Stimulated activated memory B cell treated with anti-CD40 and anti-IgM and Interleukin-4, amounts not matched to agents 10 μg/mL and 1 μg/mL and 100 μg/mL, for 72 hours (primary cell): ENCODE measurements at regions not wholly inside any gene's neighbourhood (a gene's known extent, or its start where the extent isn't known, plus 50 kb on each side); places are given as distances from the start of the nearest gene placed in this dataset.

Experiments
- ATAC-seq: fragments of 150-1000 bp; cut with Tn5 transposase; 2 replicates; pipeline ENCODE4 v1.10.0; 2021
- H3K27ac Mint-ChIP-seq: one replicate; pipeline ENCODE4 v1.8.0; 2022; ENCODE audit warnings: mild to moderate bottlenecking, mixed read lengths
- H3K27me3 Mint-ChIP-seq: one replicate; pipeline ENCODE4 v1.8.0; 2022; ENCODE audit warnings: mixed read lengths
- H3K36me3 Mint-ChIP-seq: one replicate; pipeline ENCODE4 v1.8.0; 2022; ENCODE audit warnings: mixed read lengths
- H3K4me1 Mint-ChIP-seq: one replicate; pipeline ENCODE4 v1.8.0; 2022; ENCODE audit warnings: mixed read lengths
- H3K4me3 Mint-ChIP-seq: one replicate; pipeline ENCODE4 v1.8.0; 2022; ENCODE audit warnings: mild to moderate bottlenecking, moderate library complexity, mixed read lengths
- H3K9me3 Mint-ChIP-seq: one replicate; pipeline ENCODE4 v1.8.0; 2022; ENCODE audit warnings: mixed read lengths

DNA sequence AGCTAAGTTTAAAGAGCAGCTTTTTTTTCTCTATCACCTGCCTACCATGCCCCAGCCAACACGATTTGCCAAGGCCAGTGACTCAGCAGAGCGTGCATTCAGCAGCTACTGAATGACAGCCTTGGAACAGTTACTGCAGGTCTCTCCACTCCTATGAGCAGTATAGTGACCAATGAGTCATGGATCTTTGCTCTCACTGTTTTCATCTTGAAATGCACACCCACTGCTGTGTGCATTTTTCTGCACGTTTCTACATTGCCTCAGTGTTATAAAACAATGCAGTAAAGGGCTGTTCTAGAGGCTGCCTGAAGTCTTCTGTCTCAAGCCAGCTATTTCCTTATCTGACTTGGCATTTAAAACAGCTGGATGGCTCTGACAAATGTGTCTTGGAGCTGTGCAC is 66.0 kb upstream of the C4orf54 start:
- ATAC-seq: no peak
- Mint-ChIP-seq H3K4me3 (no peak overlapping the region), H3K9me3 (no peaks in the 10 kb centered on the region)

DNA sequence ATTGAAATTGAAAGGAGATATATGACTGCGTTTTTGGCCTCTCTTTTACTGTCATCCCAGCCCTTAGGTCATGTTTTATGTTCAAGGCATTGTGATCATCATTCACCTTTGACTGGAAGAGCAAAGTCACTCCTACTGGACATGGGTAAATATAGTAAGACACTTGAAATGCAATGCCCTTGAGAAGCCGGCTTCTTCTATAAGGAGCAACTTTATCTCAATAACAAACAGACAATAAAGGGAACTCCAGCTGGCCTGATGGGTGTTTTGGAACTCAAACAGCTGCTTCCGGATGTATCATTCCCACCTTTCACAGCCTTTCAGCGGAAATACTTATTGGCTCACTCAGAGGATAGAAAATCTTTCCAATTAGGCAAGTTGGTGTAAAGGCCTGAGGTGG is 65.1 kb upstream of the C4orf54 start:
- Mint-ChIP-seq H3K4me3 (no peak overlapping the region), H3K27ac (no peak overlapping the region), H3K9me3 (no peaks in the 10 kb centered on the region), H3K4me1 (no peaks in the 10 kb centered on the region), H3K27me3 (no peaks in the 10 kb centered on the region), H3K36me3 (no peaks in the 10 kb centered on the region)
- ATAC-seq: no peak

More for the DNA sequence above, 66.0 kb upstream of the C4orf54 start:
- no peaks in the 10 kb centered on the region for H3K36me3 Mint-ChIP-seq
- no peaks in the 10 kb centered on the region for H3K4me1 Mint-ChIP-seq
- no peak overlapping the region for H3K27ac Mint-ChIP-seq
- no peaks in the 10 kb centered on the region for H3K27me3 Mint-ChIP-seq

DNA sequence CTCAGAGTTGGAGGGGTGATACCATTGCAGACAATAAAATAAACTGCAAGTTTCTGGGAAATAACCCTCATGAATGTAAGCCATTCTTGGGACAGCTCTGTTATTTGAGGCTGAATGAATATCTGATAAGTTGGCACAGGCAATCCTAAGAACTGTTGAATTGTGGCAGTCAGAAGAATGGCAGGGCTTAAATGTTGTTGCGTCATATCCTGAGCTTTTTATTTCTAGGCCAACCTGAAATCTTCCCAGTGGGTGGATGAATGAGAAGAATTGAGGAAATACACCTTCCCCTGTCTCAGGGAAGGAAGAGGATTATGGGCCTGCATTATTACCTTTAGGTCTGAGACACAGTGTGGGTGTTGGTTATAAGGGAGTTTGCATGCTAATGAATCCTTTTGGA is 64.4 kb upstream of the C4orf54 start:
- Mint-ChIP-seq H3K9me3 (no peaks in the 10 kb centered on the region), H3K27ac (no peak overlapping the region), H3K4me3 (no peak overlapping the region), H3K27me3 (no peaks in the 10 kb centered on the region), H3K4me1 (no peaks in the 10 kb centered on the region), H3K36me3 (no peaks in the 10 kb centered on the region)
- no peak for ATAC-seq

DNA sequence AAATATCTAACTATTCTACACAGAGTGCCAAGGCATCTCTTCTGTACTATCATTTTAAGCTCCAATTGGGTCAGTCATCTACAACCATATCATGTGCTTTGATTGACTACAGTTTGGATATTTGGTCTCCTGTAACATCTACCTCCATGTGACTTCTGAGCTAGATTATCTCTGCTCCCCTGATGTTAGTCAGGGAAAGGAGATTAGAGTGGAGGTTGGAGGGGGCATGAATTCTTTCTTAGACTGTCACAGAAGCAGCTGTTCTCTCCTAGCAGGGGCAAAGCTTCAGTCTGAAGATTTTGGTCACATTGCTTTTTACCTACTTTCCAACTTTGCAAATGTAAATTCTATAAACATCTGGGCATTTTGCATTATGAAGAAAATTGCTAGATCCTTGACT is 62.6 kb upstream of the C4orf54 start:
- no peaks in the 10 kb centered on the region for H3K36me3 Mint-ChIP-seq
- no peak for ATAC-seq
- no peaks in the 10 kb centered on the region for H3K9me3 Mint-ChIP-seq
- no peaks in the 10 kb centered on the region for H3K4me1 Mint-ChIP-seq
- no peak overlapping the region for H3K4me3 Mint-ChIP-seq
- no peaks in the 10 kb centered on the region for H3K27me3 Mint-ChIP-seq
- H3K27ac Mint-ChIP-seq: no peak overlapping the region

DNA sequence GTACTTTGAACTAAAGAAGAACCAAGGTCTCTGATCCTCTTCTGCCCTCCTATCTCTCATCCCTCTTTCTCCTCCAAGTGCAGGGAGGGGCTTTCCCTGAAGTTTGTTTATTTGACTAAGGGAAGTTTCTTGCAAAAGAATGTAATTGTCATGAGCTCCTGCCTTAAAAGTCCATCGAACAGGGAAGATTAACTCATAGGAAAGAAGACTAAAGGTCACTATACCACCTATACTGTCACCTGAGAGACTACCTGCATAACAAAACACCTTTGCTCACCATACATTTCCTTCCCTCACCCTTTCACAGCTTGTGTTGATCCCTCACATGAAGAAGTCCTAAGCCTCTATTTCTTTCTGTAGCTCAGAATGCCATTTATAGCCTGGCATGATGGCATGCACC is 59.4 kb upstream of the C4orf54 start:
- H3K9me3 Mint-ChIP-seq: no peaks in the 10 kb centered on the region
- no peaks in the 10 kb centered on the region for H3K27me3 Mint-ChIP-seq
- H3K4me1 Mint-ChIP-seq: no peaks in the 10 kb centered on the region
- no peak overlapping the region for H3K27ac Mint-ChIP-seq
- no peak for ATAC-seq
- no peak overlapping the region for H3K4me3 Mint-ChIP-seq
- H3K36me3 Mint-ChIP-seq: no peaks in the 10 kb centered on the region

DNA sequence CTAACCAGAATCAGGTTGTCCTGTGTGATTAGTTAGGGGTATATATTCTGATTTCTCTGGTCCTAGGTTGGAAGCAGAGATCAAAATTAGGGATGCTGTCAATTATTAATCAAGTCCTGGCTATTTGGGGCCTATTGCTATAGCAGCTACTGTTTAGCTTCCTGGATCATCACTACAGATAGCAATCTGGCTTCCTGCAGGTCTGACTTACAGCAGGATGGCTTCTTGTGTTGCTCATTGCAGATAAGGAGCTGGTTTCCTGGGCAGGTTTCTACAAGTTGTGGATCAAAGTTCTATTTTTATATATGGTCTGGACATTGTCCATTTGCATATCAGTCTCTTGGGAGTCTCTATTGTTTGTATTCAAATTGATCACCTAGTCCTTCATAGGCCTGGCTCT is 57.7 kb upstream of the C4orf54 start:
- no peaks in the 10 kb centered on the region for H3K4me1 Mint-ChIP-seq

DNA sequence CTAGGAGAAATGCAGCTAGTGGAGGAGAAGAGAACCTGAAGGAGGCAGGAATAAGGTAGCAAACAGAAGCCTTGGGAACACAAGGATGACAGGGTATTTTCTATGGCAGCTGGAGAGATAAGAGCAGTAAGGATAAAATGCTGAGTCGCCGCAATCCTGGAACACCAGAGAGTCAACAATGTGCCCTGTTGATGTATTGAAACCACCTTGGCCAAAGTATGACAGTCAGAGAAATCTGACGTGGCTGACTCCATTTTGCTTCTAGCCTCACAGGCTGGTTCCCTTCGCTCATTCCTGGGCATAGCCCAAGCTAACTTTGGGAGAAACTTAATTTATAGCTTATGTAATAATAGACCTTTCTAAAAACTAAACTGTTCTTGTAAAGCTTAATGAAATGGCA is 56.6 kb upstream of the C4orf54 start:
- no peak for ATAC-seq
- Mint-ChIP-seq H3K4me1 (no peaks in the 10 kb centered on the region), H3K27me3 (no peaks in the 10 kb centered on the region), H3K4me3 (no peak overlapping the region), H3K27ac (no peak overlapping the region), H3K9me3 (no peaks in the 10 kb centered on the region), H3K36me3 (no peaks in the 10 kb centered on the region)

More for the DNA sequence above, 57.7 kb upstream of the C4orf54 start:
- H3K36me3 Mint-ChIP-seq: no peaks in the 10 kb centered on the region
- no peak for ATAC-seq
- H3K9me3 Mint-ChIP-seq: no peaks in the 10 kb centered on the region
- H3K27ac Mint-ChIP-seq: no peak overlapping the region
- no peaks in the 10 kb centered on the region for H3K27me3 Mint-ChIP-seq
- H3K4me3 Mint-ChIP-seq: no peak overlapping the region

DNA sequence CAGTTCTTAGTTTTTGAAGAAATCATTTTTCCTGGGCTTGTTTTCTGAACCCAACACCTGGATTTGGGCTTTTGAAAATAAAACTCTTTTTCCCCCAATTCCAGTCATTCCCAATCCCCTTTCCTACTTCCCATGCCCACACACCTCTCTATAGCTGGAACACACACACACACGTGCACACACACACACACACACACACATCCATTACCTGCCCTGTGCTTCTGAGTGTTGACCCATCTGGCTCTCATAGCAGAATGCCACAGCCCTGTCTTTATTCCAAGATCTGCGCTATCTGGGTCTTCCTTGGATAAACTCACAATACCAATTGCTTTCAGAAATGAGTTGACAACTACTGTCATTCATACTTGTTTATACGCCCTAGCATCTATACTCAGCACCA is 54.9 kb upstream of the C4orf54 start:
- no peaks in the 10 kb centered on the region for H3K27me3 Mint-ChIP-seq
- H3K4me1 Mint-ChIP-seq: no peaks in the 10 kb centered on the region
- H3K9me3 Mint-ChIP-seq: no peaks in the 10 kb centered on the region
- ATAC-seq: no peak
- no peak overlapping the region for H3K4me3 Mint-ChIP-seq
- H3K36me3 Mint-ChIP-seq: no peaks in the 10 kb centered on the region
- H3K27ac Mint-ChIP-seq: no peak overlapping the region

DNA sequence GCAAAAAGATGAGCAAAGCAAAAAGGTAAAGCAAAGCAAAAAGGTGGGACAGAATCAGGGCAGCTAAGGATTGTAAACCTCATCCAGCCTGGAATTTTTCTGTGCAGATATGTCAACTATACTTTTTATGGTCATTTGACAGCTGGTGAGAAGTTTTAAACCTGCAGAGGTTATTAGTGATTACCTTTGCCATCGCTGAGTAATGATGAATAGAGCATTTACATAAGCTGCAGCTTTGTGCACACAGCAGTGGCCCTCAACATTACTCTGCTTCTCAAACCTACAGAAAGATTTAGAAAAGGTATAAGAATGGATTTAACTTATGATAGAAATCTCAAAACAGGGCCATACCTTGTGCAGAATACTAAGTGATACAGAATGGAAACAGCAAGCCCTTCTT is 54.5 kb upstream of the C4orf54 start:
- H3K27ac Mint-ChIP-seq: no peak overlapping the region
- no peaks in the 10 kb centered on the region for H3K4me1 Mint-ChIP-seq
- no peaks in the 10 kb centered on the region for H3K27me3 Mint-ChIP-seq
- ATAC-seq: no peak
- no peaks in the 10 kb centered on the region for H3K9me3 Mint-ChIP-seq
- no peaks in the 10 kb centered on the region for H3K36me3 Mint-ChIP-seq
- no peak overlapping the region for H3K4me3 Mint-ChIP-seq

DNA sequence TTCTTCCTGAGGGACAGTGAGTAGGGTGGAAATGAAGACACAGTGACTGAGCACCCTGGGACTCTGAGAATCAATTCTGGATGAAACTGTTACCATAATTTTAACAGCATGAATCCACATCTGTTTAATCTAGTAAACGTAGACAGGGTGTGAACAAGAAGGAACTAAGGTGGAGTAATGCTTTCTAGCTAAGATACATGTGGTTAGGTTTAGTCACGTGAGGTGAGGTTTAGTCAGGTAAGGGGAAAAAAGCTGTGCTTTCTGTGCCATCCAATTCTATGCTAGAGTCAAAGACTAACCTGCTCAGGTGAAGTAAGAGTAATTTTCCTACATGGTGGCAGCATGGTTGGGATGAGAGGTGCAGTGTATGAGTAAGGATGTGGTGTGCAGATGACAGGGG is 54.0 kb upstream of the C4orf54 start:
- Mint-ChIP-seq H3K36me3 (no peaks in the 10 kb centered on the region), H3K4me3 (no peak overlapping the region), H3K4me1 (no peaks in the 10 kb centered on the region), H3K27ac (no peak overlapping the region), H3K27me3 (no peaks in the 10 kb centered on the region), H3K9me3 (no peaks in the 10 kb centered on the region)
- ATAC-seq: no peak

DNA sequence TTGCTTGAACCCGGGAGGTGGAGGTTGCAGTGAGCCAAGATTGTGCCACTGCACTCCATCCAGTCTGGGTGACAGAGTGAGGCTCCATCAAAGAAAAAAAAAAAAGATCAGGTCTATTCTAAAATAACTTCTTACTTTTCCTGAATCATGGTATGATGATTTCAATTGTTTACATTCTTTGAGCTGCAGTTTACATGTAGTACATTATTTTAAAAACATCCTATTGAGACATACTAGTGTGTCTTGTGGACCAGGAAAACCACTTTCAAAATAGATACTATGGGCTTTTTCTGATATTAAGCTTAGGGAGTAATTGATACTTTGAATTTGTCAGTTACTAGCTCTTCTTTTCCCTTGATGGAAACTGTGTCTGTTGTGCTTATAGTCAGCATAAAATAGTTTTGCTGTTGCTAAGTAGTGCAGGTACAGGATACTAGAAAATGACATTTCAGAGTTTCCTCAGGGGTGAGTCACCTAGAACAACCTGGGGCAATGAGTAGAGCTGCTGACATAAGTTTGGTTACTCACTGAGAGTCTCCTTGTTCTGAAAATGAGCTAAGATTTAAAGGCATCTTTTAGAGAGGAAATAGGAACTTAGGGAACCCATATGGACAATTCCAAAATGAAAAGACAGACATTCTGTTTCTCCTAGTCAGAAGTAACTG is 53.2 kb upstream of the C4orf54 start:
- ATAC-seq: no peak
- no peaks in the 10 kb centered on the region for H3K9me3 Mint-ChIP-seq
- no peaks in the 10 kb centered on the region for H3K4me1 Mint-ChIP-seq
- H3K4me3 Mint-ChIP-seq: no peak overlapping the region
- no peak overlapping the region for H3K27ac Mint-ChIP-seq
- no peaks in the 10 kb centered on the region for H3K27me3 Mint-ChIP-seq
- no peaks in the 10 kb centered on the region for H3K36me3 Mint-ChIP-seq

DNA sequence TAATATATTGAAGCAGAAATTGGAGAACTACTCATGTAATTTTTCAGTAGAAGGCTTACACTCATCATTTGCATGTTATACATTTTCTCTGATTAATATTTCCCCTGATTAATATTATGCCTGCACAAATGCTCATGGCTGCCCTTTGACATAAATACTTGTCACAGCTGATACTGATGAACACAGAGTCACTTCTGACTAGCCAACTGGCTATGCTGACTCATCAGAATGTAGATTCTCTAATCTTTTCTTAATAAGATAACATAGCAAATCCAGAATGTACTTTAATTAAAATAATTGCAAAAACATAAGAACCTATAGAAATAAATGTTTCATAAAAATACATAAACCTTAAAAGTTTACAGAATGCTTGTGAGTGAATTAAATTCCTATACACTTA is 52.4 kb upstream of the C4orf54 start:
- no peak for ATAC-seq
- no peaks in the 10 kb centered on the region for H3K36me3 Mint-ChIP-seq

DNA sequence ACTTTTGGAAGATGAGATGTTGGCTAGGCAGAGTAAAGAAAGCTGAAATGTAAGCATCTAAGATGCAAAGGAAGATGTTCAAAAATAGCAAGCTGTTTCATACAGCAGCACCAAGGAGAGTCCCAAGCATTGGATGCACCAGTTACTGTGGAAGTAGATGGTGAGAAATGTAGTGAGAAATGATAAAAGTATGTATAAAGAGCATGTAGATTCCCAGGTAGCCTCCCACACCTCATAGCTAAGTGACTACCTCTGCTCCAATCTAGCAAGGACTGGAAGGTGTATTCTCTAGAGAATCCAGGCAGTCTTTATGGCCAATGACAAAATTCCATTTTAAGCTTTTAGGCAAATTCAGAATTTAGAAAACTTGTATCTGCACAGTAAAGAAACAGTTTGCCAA is 50.9 kb upstream of the C4orf54 start:
- Mint-ChIP-seq H3K4me1 (no peaks in the 10 kb centered on the region), H3K27me3 (no peaks in the 10 kb centered on the region), H3K27ac (no peak overlapping the region), H3K36me3 (no peaks in the 10 kb centered on the region), H3K9me3 (peaks cover 2% of the 10 kb centered on the region), H3K4me3 (no peak overlapping the region)
- ATAC-seq: no peak

More for the DNA sequence above, 52.4 kb upstream of the C4orf54 start:
- Mint-ChIP-seq H3K4me1 (no peaks in the 10 kb centered on the region), H3K27me3 (no peaks in the 10 kb centered on the region), H3K27ac (no peak overlapping the region), H3K4me3 (no peak overlapping the region), H3K9me3 (no peaks in the 10 kb centered on the region)
